Fibroblast of mammary gland (primary cell): ENCODE measurements at regions not wholly inside any gene's neighbourhood (a gene's known extent, or its start where the extent isn't known, plus 50 kb on each side); places are given as distances from the start of the nearest gene placed in this dataset.
A peak's percentile ranks its signal among the peaks of the same experiment; 100 is the strongest.

Experiments used
- DNase-seq: peaks from one replicate; pipeline ENCODE4 v3.0.0-alpha.2; 2010; ENCODE audit warnings: low read depth
- H3K4me3 ChIP-seq: 2 replicates; pipeline ENCODE4 v1.5.1; 2011; ENCODE audit warnings: low read depth, mild to moderate bottlenecking, low read length, moderate library complexity; ENCODE audit not compliant: control insufficient read depth
- CTCF ChIP-seq: conservative IDR thresholded peaks from 2 replicates; pipeline ENCODE4 v1.5.1; 2011; ENCODE audit warnings: low read depth, low read length, inconsistent platforms; ENCODE audit not compliant: control insufficient read depth, insufficient read depth

GRCh38 chr6:23620911-23621401 lies 505.1 kb upstream of the NRSN1 start:
- DNase-seq = peak; percentile 62
- H3K4me3 ChIP-seq = no peak overlapping the region
- no peak for TF ChIP-seq CTCF

- no peak overlapping the region for H3K4me3 ChIP-seq
- TF ChIP-seq CTCF = no peak
- no peak for DNase-seq
Measured at GRCh38 chr6:23630726-23631635, 495.0 kb upstream of the NRSN1 start.

- H3K4me3 ChIP-seq = no peak overlapping the region
- TF ChIP-seq CTCF = no peak
- DNase-seq = no peak
Measured at GRCh38 chr6:23633996-23634395, 492.0 kb upstream of the NRSN1 start.

- no peak for DNase-seq
- H3K4me3 ChIP-seq = no peak overlapping the region
- TF ChIP-seq CTCF = no peak
Measured at GRCh38 chr6:23635150-23635549, 490.9 kb upstream of the NRSN1 start.

- peak; percentile 23 for DNase-seq
- TF ChIP-seq CTCF = no peak
- H3K4me3 ChIP-seq = no peak overlapping the region
Measured at GRCh38 chr6:23637296-23637695, 488.7 kb upstream of the NRSN1 start.

- no peak for DNase-seq
- TF ChIP-seq CTCF = no peak
- H3K4me3 ChIP-seq = no peak overlapping the region
Measured at GRCh38 chr6:23642849-23643248, 483.2 kb upstream of the NRSN1 start.
